ENCODE measurements at regions not wholly inside any gene's neighbourhood (a gene's known extent, or its start where the extent isn't known, plus 50 kb on each side); places are given as distances from the start of the nearest gene placed in this dataset.

DNA sequence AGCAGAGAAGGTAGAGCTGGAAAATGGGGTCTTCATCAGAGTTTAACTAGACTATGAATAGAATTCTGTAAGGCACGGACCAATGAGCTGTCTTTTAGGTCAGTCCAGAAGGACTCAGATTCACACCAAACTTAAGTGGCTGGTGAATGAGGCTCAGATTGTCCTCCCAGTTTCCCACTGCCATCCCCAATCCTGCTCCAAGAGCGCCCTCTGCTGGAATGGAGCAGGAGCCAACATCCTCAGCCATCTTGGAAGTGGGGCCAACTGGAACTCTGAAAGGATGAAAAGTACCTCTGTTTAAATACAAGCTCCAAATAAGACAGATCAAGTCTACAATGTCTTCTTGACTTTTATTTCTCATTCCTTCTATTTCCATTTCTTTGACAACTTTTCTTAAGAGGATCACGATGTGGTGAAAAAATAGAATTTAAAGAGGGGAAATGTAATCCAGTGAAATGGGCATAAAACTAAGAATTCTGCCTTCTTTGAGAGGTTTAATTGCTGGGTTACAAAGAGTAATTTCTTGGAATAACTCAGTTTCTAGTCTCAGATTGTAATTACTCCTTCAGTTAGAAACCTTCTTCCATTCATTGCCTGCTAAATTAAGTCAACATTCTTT is 217.1 kb upstream of the TPRG1 start:
- intact Hi-C loops (cut with micrococcal nuclease; ENCODE audit: unreplicated experiment), result loop anchor here (1.0 to 10.0 kb wide), 7 partner anchors 193 to 1214 kb away; no protein-coding TSS in a partner anchor
- TF ChIP-seq PHF8 (CRISPR knock-in tag; IDR thresholded peaks at IDR 0.05) (no peak), EHMT2 (IDR thresholded peaks at IDR 0.05; ENCODE audit: borderline replicate concordance, low read depth, low read length) (no peak), ZNF766 (CRISPR knock-in tag; IDR thresholded peaks at IDR 0.05; ENCODE audit: borderline replicate concordance) (no peak), GTF2F1 (IDR thresholded peaks at IDR 0.05; ENCODE audit: low read length) (no peak), TBX2 (CRISPR knock-in tag; IDR thresholded peaks at IDR 0.05; ENCODE audit: borderline replicate concordance) (0 out of 2 replicates have a peak, but pooled peaks have one; percentile 16), KAT2B (IDR thresholded peaks at IDR 0.05; ENCODE audit: borderline replicate concordance, low read depth, low read length) (no peak), SOX6 (IDR thresholded peaks at IDR 0.05) (no peak), SOX6 (CRISPR knock-in tag; IDR thresholded peaks at IDR 0.05) (peak; percentile 30; the same call in 1 of the 2 replicates), TEAD3 (CRISPR knock-in tag; optimal IDR thresholded peaks at IDR 0.05; ENCODE audit: borderline replicate concordance) (peak; percentile 63), ARID2 (CRISPR knock-in tag; IDR thresholded peaks at IDR 0.05; ENCODE audit: borderline replicate concordance) (no peak), MEF2D (CRISPR knock-in tag; IDR thresholded peaks at IDR 0.05) (no peak; the same call in 1 of the 2 replicates)
- TF ChIP-seq, protein P1, sequence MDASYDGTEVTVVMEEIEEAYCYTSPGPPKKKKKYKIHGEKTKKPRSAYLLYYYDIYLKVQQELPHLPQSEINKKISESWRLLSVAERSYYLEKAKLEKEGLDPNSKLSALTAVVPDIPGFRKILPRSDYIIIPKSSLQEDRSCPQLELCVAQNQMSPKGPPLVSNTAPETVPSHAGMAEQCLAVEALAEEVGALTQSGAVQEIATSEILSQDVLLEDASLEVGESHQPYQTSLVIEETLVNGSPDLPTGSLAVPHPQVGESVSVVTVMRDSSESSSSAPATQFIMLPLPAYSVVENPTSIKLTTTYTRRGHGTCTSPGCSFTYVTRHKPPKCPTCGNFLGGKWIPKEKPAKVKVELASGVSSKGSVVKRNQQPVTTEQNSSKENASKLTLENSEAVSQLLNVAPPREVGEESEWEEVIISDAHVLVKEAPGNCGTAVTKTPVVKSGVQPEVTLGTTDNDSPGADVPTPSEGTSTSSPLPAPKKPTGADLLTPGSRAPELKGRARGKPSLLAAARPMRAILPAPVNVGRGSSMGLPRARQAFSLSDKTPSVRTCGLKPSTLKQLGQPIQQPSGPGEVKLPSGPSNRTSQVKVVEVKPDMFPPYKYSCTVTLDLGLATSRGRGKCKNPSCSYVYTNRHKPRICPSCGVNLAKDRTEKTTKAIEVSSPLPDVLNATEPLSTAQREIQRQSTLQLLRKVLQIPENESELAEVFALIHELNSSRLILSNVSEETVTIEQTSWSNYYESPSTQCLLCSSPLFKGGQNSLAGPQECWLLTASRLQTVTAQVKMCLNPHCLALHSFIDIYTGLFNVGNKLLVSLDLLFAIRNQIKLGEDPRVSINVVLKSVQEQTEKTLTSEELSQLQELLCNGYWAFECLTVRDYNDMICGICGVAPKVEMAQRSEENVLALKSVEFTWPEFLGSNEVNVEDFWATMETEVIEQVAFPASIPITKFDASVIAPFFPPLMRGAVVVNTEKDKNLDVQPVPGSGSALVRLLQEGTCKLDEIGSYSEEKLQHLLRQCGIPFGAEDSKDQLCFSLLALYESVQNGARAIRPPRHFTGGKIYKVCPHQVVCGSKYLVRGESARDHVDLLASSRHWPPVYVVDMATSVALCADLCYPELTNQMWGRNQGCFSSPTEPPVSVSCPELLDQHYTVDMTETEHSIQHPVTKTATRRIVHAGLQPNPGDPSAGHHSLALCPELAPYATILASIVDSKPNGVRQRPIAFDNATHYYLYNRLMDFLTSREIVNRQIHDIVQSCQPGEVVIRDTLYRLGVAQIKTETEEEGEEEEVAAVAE (CRISPR knock-in tag; IDR thresholded peaks at IDR 0.05; ENCODE audit: borderline replicate concordance), result no peak
- TF ChIP-seq, protein P2, sequence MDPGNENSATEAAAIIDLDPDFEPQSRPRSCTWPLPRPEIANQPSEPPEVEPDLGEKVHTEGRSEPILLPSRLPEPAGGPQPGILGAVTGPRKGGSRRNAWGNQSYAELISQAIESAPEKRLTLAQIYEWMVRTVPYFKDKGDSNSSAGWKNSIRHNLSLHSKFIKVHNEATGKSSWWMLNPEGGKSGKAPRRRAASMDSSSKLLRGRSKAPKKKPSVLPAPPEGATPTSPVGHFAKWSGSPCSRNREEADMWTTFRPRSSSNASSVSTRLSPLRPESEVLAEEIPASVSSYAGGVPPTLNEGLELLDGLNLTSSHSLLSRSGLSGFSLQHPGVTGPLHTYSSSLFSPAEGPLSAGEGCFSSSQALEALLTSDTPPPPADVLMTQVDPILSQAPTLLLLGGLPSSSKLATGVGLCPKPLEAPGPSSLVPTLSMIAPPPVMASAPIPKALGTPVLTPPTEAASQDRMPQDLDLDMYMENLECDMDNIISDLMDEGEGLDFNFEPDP (CRISPR knock-in tag; conservative IDR thresholded peaks at IDR 0.05), result no peak
- TF ChIP-seq, protein P3, sequence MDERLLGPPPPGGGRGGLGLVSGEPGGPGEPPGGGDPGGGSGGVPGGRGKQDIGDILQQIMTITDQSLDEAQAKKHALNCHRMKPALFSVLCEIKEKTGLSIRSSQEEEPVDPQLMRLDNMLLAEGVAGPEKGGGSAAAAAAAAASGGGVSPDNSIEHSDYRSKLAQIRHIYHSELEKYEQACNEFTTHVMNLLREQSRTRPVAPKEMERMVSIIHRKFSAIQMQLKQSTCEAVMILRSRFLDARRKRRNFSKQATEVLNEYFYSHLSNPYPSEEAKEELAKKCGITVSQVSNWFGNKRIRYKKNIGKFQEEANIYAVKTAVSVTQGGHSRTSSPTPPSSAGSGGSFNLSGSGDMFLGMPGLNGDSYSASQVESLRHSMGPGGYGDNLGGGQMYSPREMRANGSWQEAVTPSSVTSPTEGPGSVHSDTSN (CRISPR knock-in tag; IDR thresholded peaks at IDR 0.05), result no peak
- TF ChIP-seq, protein P4, sequence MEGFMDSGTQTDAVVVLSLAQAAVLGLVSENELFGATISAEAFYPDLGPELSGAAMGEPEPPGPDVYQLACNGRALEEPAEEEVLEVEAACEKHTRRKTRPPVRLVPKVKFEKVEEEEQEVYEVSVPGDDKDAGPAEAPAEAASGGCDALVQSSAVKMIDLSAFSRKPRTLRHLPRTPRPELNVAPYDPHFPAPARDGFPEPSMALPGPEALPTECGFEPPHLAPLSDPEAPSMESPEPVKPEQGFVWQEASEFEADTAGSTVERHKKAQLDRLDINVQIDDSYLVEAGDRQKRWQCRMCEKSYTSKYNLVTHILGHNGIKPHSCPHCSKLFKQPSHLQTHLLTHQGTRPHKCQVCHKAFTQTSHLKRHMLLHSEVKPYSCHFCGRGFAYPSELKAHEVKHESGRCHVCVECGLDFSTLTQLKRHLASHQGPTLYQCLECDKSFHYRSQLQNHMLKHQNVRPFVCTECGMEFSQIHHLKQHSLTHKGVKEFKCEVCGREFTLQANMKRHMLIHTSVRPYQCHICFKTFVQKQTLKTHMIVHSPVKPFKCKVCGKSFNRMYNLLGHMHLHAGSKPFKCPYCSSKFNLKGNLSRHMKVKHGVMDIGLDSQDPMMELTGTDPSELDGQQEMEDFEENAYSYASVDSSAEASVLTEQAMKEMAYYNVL (CRISPR knock-in tag; IDR thresholded peaks at IDR 0.05; ENCODE audit: borderline replicate concordance), result no peak

More for the DNA sequence above, 217.1 kb upstream of the TPRG1 start:
- ChIA-PET CTCF (ENCODE audit: low intra/inter-chr PET ratio, low total read pairs) (interaction anchor here (0.6 to 1.5 kb wide), 2 partner anchors 1213 to 1215 kb away, joined by 3 to 16 read pairs; no protein-coding TSS in a partner anchor), POLR2A (interaction anchor here (1.2 to 1.9 kb wide), 3 partner anchors 664 to 1214 kb away, joined by 4 to 8 read pairs (median 4); no protein-coding TSS in a partner anchor)
- Histone ChIP-seq H3K27ac (ENCODE audit: extremely low read length, insufficient read depth, low read length) (no peak overlapping the region), H3K36me3 (replicated peaks in 1 of 2; ENCODE audit: control insufficient read depth in 1 of 2, insufficient read depth in 2 of 2, low read length in 2 of 2) (no peaks in the 10 kb centered on the region), H4K20me1 (ENCODE audit: insufficient read depth, low read length) (no peaks in the 10 kb centered on the region), H3K79me2 (ENCODE audit: insufficient read depth, low read length) (no peaks in the 10 kb centered on the region), H3K4me1 (ENCODE audit: insufficient read depth, low read length) (peaks cover 32% of the 10 kb centered on the region), H3K9ac (ENCODE audit: insufficient read depth, low read depth, low read length) (no peak overlapping the region), H3K27me3 (ENCODE audit: control insufficient read depth in 1 of 2, insufficient read depth in 2 of 2, low read length in 2 of 2) (no peaks in the 10 kb centered on the region), H3K9me3 (ENCODE audit: low read length) (no peaks in the 10 kb centered on the region), H3K4me3 (replicated peaks in 1 of 3; ENCODE audit: insufficient read depth in 1 of 3, low read depth in 2 of 3, low read length in 3 of 3) (no peak overlapping the region), H3K4me2 (ENCODE audit: low read depth, low read length) (no peak overlapping the region), H2AFZ (ENCODE audit: low read length) (no peak overlapping the region)
- peak; percentile 68 for DNase-seq (ENCODE audit: low spot score)
- no TSS peak for BruUV-seq (replicated peaks)
- peak; percentile 92 for ATAC-seq
- in situ Hi-C loops (cut with HindIII; ENCODE audit: extremely low pct_ligation_motif_present, low pct_unique_long_range_greater_than_20kb), result loop anchor here (5.0 to 25.0 kb wide), 4 partner anchors 660 to 1212 kb away; no protein-coding TSS in a partner anchor
- WGBS (ENCODE audit: low lambda C conversion rate), result 30% methylated on average over 3 of the region's 3 CpGs
- FAIRE-seq, result peak; percentile 89
